Mammary epithelial cell (primary cell): ENCODE measurements at regions not wholly inside any gene's neighbourhood (a gene's known extent, or its start where the extent isn't known, plus 50 kb on each side); places are given as distances from the start of the nearest gene placed in this dataset.

Source experiments
- CTCF ChIP-seq, 2 donors: IDR thresholded peaks in 1 of 2; conservative IDR thresholded peaks in 1 of 2; 2 replicates each; pipeline ENCODE4 v1.5.1; 2011 to 2012; ENCODE audit warnings: inconsistent platforms in 2 of 2, low read length in 2 of 2, mild to moderate bottlenecking in 2 of 2, control low read depth in 1 of 2, low read depth in 1 of 2; ENCODE audit not compliant: insufficient read depth in 1 of 2; ENCODE audit errors: extremely low read depth in 1 of 2
- EZH2 ChIP-seq: IDR thresholded peaks from 2 replicates; pipeline ENCODE4 v1.6.1; 2012; ENCODE audit warnings: low read length, inconsistent platforms, borderline replicate concordance

GRCh38 chr10:27388761-27389399 is 115.2 kb upstream of the RAB18 start:
- TF ChIP-seq CTCF (conservative IDR thresholded peaks at IDR 0.05 in 1 of 2, IDR thresholded peaks at IDR 0.05 in 1 of 2; ENCODE audit: extremely low read depth in 1 of 2, insufficient read depth in 1 of 2, low read depth in 1 of 2, low read length in 2 of 2): no peak
- no peak for TF ChIP-seq EZH2
